Endothelial cell of umbilical vein (primary cell): ENCODE measurements at regions not wholly inside any gene's neighbourhood (a gene's known extent, or its start where the extent isn't known, plus 50 kb on each side); places are given as distances from the start of the nearest gene placed in this dataset.

ENCODE experiments used
- BruUV-seq: library from RNA; stranded (reverse); fragments of 400-500 nt; replicated peaks from 2 replicates; lab custom pipeline; 2021; lab: Mats Ljungman, UMichigan
- CTCF ChIA-PET: fragments of 300-600, 350-600 bp; sonication (Branson Sonifier 250); formaldehyde crosslinking; loops from one replicate; lab custom pipeline; 2021; ENCODE audit warnings: antibody characterized with exemption, inconsistent platforms; lab: Charles Lee
- POLR2A ChIA-PET: fragments of 300-600, 350-600 bp; sonication (Branson Sonifier 250); formaldehyde crosslinking; loops from one replicate; lab custom pipeline; 2021; ENCODE audit warnings: antibody characterized with exemption, inconsistent platforms; lab: Charles Lee
- DNase-seq: peaks from one replicate; pipeline ENCODE4 v3.0.0-alpha.2; 2011; ENCODE audit warnings: low read depth, low spot score
- FAIRE-seq: peaks from 2 replicates; lab custom pipeline; 2011; peaks lifted over from hg19 to GRCh38; lab: Jason Lieb, UNC
- H2AFZ ChIP-seq: 2 replicates; pipeline ENCODE4 v1.6.0; 2012; ENCODE audit warnings: low read depth, low read length, control low read depth, inconsistent platforms
- H3K27ac ChIP-seq: 2 replicates; pipeline ENCODE4 v1.5.1; 2011; ENCODE audit warnings: low read depth, mild to moderate bottlenecking, control low read depth, low read length, moderate library complexity; ENCODE audit not compliant: insufficient read depth
- H3K27me3 ChIP-seq, 2 experiments: 2 replicates each; pipeline versions ENCODE4 v1.6.0 to v1.6.1; 2011; ENCODE audit warnings: low read length in 2 of 2, mixed read lengths in 1 of 2; ENCODE audit not compliant: control insufficient read depth in 2 of 2, insufficient read depth in 2 of 2
- H3K36me3 ChIP-seq, 2 experiments: 2 replicates in 1 of 2; 3 replicates in 1 of 2; pipeline ENCODE4 v1.5.1; 2011; ENCODE audit warnings: low read length in 2 of 2, mild to moderate bottlenecking in 1 of 2, moderate library complexity in 1 of 2; ENCODE audit not compliant: control insufficient read depth in 2 of 2, insufficient read depth in 2 of 2; ENCODE audit errors: extremely low read depth in 1 of 2
- H3K4me1 ChIP-seq: 3 replicates; pipeline ENCODE4 v1.5.1; 2011; ENCODE audit warnings: mild to moderate bottlenecking, low read length; ENCODE audit not compliant: control insufficient read depth, insufficient read depth; ENCODE audit errors: extremely low read depth
- H3K4me2 ChIP-seq: 2 replicates; pipeline ENCODE4 v1.6.1; 2011; ENCODE audit warnings: low read length, control low read depth, mixed read lengths; ENCODE audit not compliant: insufficient read depth
- H3K4me3 ChIP-seq, 3 experiments: fragments of 200-600 bp in 1 of 3; sonication (generic), shearing (Covaris generic) in 1 of 3; replicated peaks in 1 of 3; 2 replicates each; pipeline ENCODE4 v1.5.1; 2011 to 2016; ENCODE audit warnings: control low read depth in 3 of 3, low read length in 3 of 3, mild to moderate bottlenecking in 2 of 3, inconsistent platforms in 1 of 3, low read depth in 1 of 3, moderate library complexity in 1 of 3; ENCODE audit not compliant: insufficient read depth in 1 of 3
- H3K79me2 ChIP-seq: 2 replicates; pipeline ENCODE4 v1.6.0; 2012; ENCODE audit warnings: low read length, inconsistent platforms; ENCODE audit not compliant: control insufficient read depth, insufficient read depth
- H3K9ac ChIP-seq: replicated peaks from 2 replicates; pipeline ENCODE3; 2011; ENCODE audit warnings: low read length, control low read depth; ENCODE audit not compliant: insufficient read depth; ENCODE audit errors: extremely low read depth
- H3K9me1 ChIP-seq: replicated peaks from 3 replicates; pipeline ENCODE4 v1.6.0; 2011; ENCODE audit warnings: mild to moderate bottlenecking, low read length; ENCODE audit not compliant: control insufficient read depth, insufficient read depth; ENCODE audit errors: extremely low read depth
- H3K9me3 ChIP-seq: replicated peaks from 2 replicates; pipeline ENCODE4 v1.5.1; 2012; ENCODE audit warnings: low read length, inconsistent platforms; ENCODE audit not compliant: control insufficient read depth, insufficient read depth
- H4K20me1 ChIP-seq: replicated peaks from 2 replicates; pipeline ENCODE3; 2011; ENCODE audit warnings: mild to moderate bottlenecking, low read length; ENCODE audit not compliant: control insufficient read depth, insufficient read depth; ENCODE audit errors: extremely low read depth
- CTCF ChIP-seq, 2 donors: IDR thresholded peaks; 1 replicate in 1 of 2; 2 replicates in 1 of 2; pipeline ENCODE4 v1.5.1; 2011; ENCODE audit warnings: low read length in 2 of 2, mild to moderate bottlenecking in 2 of 2, moderate library complexity in 2 of 2, control low read depth in 1 of 2, inconsistent platforms in 1 of 2, low read depth in 1 of 2; ENCODE audit not compliant: insufficient read depth in 1 of 2; ENCODE audit errors: extremely low read depth in 1 of 2
- EZH2 ChIP-seq: IDR thresholded peaks from 2 replicates; pipeline ENCODE4 v1.6.1; 2012; ENCODE audit warnings: borderline replicate concordance, low read depth, mild to moderate bottlenecking, moderate library complexity, low read length, inconsistent platforms; ENCODE audit not compliant: severe bottlenecking
- FOS ChIP-seq: IDR thresholded peaks from 2 replicates; pipeline ENCODE4 v1.6.1; 2011; ENCODE audit warnings: mild to moderate bottlenecking, low read length, moderate library complexity, borderline replicate concordance; ENCODE audit not compliant: insufficient read depth
- GATA2 ChIP-seq: IDR thresholded peaks from 2 replicates; pipeline ENCODE4 v1.7.0; 2011; ENCODE audit warnings: low read depth, mild to moderate bottlenecking, moderate library complexity, mixed read lengths, low read length; ENCODE audit not compliant: insufficient read length, insufficient read depth
- JUN ChIP-seq: IDR thresholded peaks from 2 replicates; pipeline ENCODE4 v1.6.1; 2011; ENCODE audit warnings: borderline replicate concordance, low read depth; ENCODE audit not compliant: insufficient read length, insufficient read depth
- MAX ChIP-seq: IDR thresholded peaks from 2 replicates; pipeline ENCODE4 v1.6.1; 2011; ENCODE audit not compliant: insufficient read depth, insufficient read length
- MYC ChIP-seq: IDR thresholded peaks from one replicate; pipeline ENCODE4 v1.6.1; 2011; ENCODE audit warnings: mild to moderate bottlenecking, low read depth, low read length
- POLR2A ChIP-seq: IDR thresholded peaks from 2 replicates; pipeline ENCODE4 v1.6.1; 2012; ENCODE audit warnings: low read depth, mild to moderate bottlenecking, control low read depth, low read length
- POLR2AphosphoS5 ChIP-seq: IDR thresholded peaks from 2 replicates; pipeline ENCODE4 v1.6.1; 2012; ENCODE audit warnings: low read depth, mild to moderate bottlenecking, control low read depth, low read length, moderate library complexity; ENCODE audit not compliant: insufficient read depth
- dilution Hi-C: fragments of 300-500 bp; cut with MboI; formaldehyde crosslinking; loops from one replicate; pipeline ENCODE4 v1.15.0; 2019; ENCODE audit warnings: low sequenced_read_pairs; ENCODE audit not compliant: extremely low pct_ligation_motif_present
- intact Hi-C: fragments of 100-400 bp; cut with micrococcal nuclease; formaldehyde crosslinking; loops from one replicate; pipeline ENCODE4 v1.10.0; 2022

- Histone ChIP-seq H3K36me3 (no peaks in the 10 kb centered on the region), H3K9me1 (no peaks in the 10 kb centered on the region), H3K27me3 (no peaks in the 10 kb centered on the region), H4K20me1 (no peaks in the 10 kb centered on the region), H3K27ac (no peak overlapping the region), H3K79me2 (no peaks in the 10 kb centered on the region), H3K4me3 (no peak overlapping the region), H2AFZ (no peak overlapping the region), H3K9me3 (no peaks in the 10 kb centered on the region), H3K4me2 (no peak overlapping the region), H3K9ac (no peak overlapping the region), H3K4me1 (peaks cover 9% of the 10 kb centered on the region)
- FAIRE-seq: no peak
- no peak for TF ChIP-seq CTCF (IDR thresholded peaks at IDR 0.05; ENCODE audit: extremely low read depth in 1 of 2, insufficient read depth in 1 of 2, low read depth in 1 of 2, low read length in 2 of 2)
- TF ChIP-seq MAX: no peak
- no peak for TF ChIP-seq POLR2AphosphoS5
- TF ChIP-seq MYC: no peak
- no peak for TF ChIP-seq JUN
- TF ChIP-seq FOS: no peak
- no peak for TF ChIP-seq POLR2A
- TF ChIP-seq GATA2: no peak
- no peak for TF ChIP-seq EZH2
- dilution Hi-C loops: no loop called here
- ChIA-PET CTCF (interaction anchor here (1.9 kb wide), 1 partner anchor 243 kb away, joined by 4 read pairs; no protein-coding TSS in a partner anchor), POLR2A (no interaction called here)
- no TSS peak for BruUV-seq
- intact Hi-C loops: no loop called here
- no peak for DNase-seq
These were observed 134.8 kb upstream of the NAMPT start for GRCh38 chr7:106419455-106420182.
